Fibroblast of villous mesenchyme (primary cell): ENCODE measurements at regions not wholly inside any gene's neighbourhood (a gene's known extent, or its start where the extent isn't known, plus 50 kb on each side); places are given as distances from the start of the nearest gene placed in this dataset.

Experiments
- DNase-seq: peaks from one replicate; pipeline ENCODE4 v3.0.0-alpha.2; 2010; ENCODE audit warnings: low read depth
- H3K4me3 ChIP-seq: 2 replicates; pipeline ENCODE4 v1.5.1; 2011; ENCODE audit warnings: low read depth, mild to moderate bottlenecking, low read length
- TF ChIP-seq, protein P1 (sequence below): IDR thresholded peaks from 2 replicates; pipeline ENCODE4 v1.5.1; 2012; ENCODE audit warnings: low read depth, mild to moderate bottlenecking, low read length; ENCODE audit not compliant: insufficient read depth

DNA sequence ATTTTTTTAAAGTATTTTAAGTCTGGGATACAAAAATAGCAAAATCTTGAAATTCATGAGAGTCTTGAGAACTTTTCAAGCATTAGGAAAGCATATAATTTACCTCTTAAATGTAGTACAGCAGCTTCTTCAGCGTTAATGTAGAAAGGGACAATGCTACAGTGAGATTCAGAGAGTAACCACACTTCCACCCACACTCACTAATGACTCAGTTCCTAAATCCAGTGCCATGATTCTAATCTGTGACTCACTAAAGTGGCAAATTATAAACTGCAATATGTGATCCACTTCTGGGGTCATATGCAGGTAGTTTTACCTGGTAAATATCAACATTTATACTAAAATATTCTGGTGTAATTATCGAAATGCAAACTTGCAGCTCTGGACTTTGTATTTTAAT is 434.5 kb upstream of the TUSC1 start:
- DNase-seq, result no peak
- TF ChIP-seq, protein P1, sequence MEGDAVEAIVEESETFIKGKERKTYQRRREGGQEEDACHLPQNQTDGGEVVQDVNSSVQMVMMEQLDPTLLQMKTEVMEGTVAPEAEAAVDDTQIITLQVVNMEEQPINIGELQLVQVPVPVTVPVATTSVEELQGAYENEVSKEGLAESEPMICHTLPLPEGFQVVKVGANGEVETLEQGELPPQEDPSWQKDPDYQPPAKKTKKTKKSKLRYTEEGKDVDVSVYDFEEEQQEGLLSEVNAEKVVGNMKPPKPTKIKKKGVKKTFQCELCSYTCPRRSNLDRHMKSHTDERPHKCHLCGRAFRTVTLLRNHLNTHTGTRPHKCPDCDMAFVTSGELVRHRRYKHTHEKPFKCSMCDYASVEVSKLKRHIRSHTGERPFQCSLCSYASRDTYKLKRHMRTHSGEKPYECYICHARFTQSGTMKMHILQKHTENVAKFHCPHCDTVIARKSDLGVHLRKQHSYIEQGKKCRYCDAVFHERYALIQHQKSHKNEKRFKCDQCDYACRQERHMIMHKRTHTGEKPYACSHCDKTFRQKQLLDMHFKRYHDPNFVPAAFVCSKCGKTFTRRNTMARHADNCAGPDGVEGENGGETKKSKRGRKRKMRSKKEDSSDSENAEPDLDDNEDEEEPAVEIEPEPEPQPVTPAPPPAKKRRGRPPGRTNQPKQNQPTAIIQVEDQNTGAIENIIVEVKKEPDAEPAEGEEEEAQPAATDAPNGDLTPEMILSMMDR, result no peak
- H3K4me3 ChIP-seq, result no peak overlapping the region

DNA sequence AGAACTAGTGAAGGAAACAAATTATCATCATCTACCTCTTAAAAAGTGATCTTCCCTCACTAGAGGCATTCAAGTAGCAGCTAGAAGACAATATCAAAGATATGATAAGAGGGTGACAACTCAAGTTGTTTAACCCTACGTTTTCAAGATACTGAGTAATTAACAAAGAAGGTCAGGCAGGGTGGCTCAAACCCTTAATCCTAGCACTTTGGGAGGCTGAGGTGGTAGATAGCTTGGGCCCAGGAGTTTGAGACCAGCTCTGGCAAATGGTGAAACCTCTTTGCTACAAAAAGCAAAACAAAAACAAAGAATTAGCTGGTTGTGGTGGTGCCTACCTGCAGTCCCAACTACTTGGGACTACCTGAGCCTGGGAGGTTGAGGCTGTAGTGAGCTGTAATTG is 408.2 kb upstream of the TUSC1 start:
- TF ChIP-seq, protein P1, result no peak
- DNase-seq, result no peak
- no peak overlapping the region for H3K4me3 ChIP-seq

DNA sequence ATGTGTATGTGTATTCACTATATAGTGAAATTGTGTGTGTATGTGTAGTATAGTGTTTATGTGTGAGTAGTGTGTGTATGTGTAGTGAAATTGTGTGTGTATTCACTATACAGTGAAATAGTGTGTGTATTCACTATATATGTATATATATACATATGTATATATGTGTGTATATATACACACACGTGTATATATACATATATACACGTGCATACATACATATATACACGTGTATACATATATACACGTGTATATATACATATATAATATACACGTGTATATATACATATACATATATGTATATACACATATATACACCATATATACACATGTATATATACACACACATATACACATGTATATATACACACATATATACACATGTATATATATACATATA is 403.6 kb upstream of the TUSC1 start:
- DNase-seq, result no peak
- H3K4me3 ChIP-seq, result no peak overlapping the region
- TF ChIP-seq, protein P1, result no peak

DNA sequence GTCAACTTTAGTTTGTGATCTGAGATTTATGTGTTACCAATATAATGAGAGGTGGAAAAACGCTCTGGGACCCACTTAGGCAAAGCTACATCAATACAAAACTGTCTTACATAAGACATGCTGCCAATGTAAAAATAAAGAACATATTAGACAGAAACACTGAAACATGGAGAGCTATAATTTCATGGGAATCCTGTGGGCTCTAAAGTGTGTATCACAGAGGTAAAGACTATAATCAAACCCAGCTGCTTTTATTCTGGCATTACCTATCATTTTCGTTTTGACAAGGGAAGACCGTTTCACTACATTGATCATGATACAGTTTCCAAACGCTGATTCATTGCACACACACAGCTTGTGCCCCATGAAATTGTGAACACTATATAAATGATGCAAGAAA is 400.5 kb upstream of the TUSC1 start:
- no peak for DNase-seq
- TF ChIP-seq, protein P1, result no peak
- H3K4me3 ChIP-seq, result no peak overlapping the region

DNA sequence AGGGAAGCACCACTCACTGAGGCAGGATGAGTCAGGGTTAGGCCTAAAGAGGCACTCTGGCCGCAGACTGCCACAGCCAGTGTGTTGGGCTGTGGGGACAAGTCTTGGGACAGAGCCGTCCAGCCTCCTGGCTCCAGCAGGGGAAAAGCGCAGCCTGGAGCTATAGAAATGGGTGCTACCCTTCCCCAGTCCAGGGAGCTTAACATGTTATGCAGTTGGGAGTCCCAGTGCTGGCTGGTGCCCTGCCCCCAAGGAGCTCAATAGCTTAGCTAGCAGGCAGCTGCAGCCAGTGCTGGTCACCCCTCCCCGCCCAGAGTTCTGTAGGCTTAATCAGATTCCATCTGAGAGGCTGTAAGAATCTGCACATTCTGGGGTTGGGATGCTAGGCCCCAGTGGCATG is 399.6 kb upstream of the TUSC1 start:
- TF ChIP-seq, protein P1, result no peak
- no peak overlapping the region for H3K4me3 ChIP-seq
- no peak for DNase-seq

DNA sequence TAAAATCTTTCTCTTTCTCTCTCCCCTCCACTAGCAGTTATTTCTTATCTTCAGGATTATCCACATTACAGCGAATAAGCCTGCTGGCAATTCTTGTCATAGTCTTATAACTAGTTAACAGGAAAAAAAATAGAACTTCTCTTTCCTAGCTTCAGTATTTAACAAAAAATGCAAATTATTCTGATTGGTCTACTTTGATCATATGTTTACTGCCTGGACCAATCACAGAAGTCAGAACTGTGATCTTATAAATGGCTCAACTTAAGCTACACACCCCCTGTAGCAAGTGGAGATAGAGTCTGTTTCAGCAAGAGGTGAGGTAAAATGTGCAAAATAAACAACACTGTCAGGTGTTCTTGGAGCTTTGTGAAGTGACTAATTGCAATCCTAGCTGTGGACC is 389.4 kb upstream of the TUSC1 start:
- TF ChIP-seq, protein P1, result no peak
- no peak for DNase-seq
- H3K4me3 ChIP-seq, result no peak overlapping the region

DNA sequence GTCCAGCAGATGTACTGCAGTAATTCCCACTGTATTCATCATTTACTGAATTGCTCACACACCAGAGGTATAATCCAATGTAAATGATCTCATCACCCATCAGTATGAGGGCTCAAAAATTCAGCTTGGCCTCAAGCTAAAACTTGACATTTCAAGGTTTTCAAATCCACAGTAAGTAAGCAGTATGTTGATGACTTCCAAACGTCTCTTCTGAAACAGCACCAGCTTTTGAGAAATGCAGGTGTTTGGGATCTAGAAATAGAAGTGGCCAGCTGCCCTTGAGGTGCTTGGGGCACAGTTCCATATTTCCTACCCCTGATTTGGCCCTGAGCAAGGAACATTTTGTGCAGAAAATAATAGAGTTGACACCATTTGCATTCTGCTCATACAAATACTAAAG is 388.0 kb upstream of the TUSC1 start:
- TF ChIP-seq, protein P1, result no peak
- DNase-seq, result no peak

More for the DNA sequence above, 388.0 kb upstream of the TUSC1 start:
- no peak overlapping the region for H3K4me3 ChIP-seq
